Panc1 (cell line): ENCODE measurements at regions not wholly inside any gene's neighbourhood (a gene's known extent, or its start where the extent isn't known, plus 50 kb on each side); places are given as distances from the start of the nearest gene placed in this dataset.

Experiments
- CTCF ChIP-seq: fragments of 450-650 bp; IDR thresholded peaks from 2 replicates; pipeline ENCODE4 v1.5.1; 2017; ENCODE audit warnings: mild to moderate bottlenecking
- POLR2AphosphoS5 ChIP-seq: IDR thresholded peaks from 2 replicates; pipeline ENCODE4 v1.6.1; 2012; ENCODE audit warnings: mild to moderate bottlenecking, low read depth, low read length, moderate library complexity
- REST ChIP-seq, 2 experiments: IDR thresholded peaks; 2 replicates each; pipeline ENCODE4 v1.6.1; 2011 to 2012; ENCODE audit warnings: low read depth in 2 of 2, control low read depth in 1 of 2, low read length in 1 of 2, mild to moderate bottlenecking in 1 of 2, moderate library complexity in 1 of 2; ENCODE audit not compliant: insufficient read depth in 1 of 2

GRCh38 chr13:52899206-52899605 is 50.8 kb upstream of the PCDH8 start:
- no peak for TF ChIP-seq POLR2AphosphoS5
- no peak for TF ChIP-seq CTCF
- TF ChIP-seq REST (IDR thresholded peaks at IDR 0.05; ENCODE audit: insufficient read depth in 1 of 2, low read depth in 2 of 2, low read length in 1 of 2): no peak
